Fibroblast of pulmonary artery (primary cell): ENCODE measurements at regions not wholly inside any gene's neighbourhood (a gene's known extent, or its start where the extent isn't known, plus 50 kb on each side); places are given as distances from the start of the nearest gene placed in this dataset.

Source experiments
- DNase-seq: peaks from one replicate; pipeline ENCODE4 v3.0.0-alpha.2; 2010; ENCODE audit warnings: low read depth
- H3K4me3 ChIP-seq: replicated peaks from 2 replicates; pipeline ENCODE4 v1.5.1; 2011; ENCODE audit warnings: low read depth, mild to moderate bottlenecking, control low read depth, low read length, moderate library complexity
- CTCF ChIP-seq: IDR thresholded peaks from 2 replicates; pipeline ENCODE4 v1.5.1; 2011; ENCODE audit warnings: mild to moderate bottlenecking, control low read depth, low read length, inconsistent platforms; ENCODE audit errors: missing control alignments

DNA sequence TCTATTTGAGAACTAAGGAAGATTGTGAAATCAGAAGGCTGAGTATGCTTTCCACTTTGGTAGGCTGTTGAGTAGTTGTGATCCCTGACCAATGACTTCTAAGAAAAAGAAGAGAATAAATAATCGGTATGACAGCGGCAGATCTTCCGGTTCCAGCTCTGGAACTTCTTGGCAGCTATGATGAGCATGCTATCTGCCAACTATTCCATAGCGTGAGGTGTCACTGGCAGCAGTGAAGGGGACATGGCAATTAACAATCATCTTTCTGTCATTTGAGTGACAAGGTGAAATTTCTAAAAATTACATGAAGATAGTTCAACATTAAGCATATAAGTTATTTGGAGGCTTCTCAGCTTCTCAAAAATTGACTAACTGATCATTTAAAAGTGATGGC, 140.1 kb upstream of the NETO1 start:
- H3K4me3 ChIP-seq: no peak overlapping the region
- no peak for DNase-seq
- TF ChIP-seq CTCF: no peak

GRCh38 chr18:73007195-73007914, 139.6 kb upstream of the NETO1 start:
- TF ChIP-seq CTCF: no peak
- no peak for DNase-seq
- no peak overlapping the region for H3K4me3 ChIP-seq

- TF ChIP-seq CTCF: no peak
- DNase-seq: no peak
- no peak overlapping the region for H3K4me3 ChIP-seq
Measured at GRCh38 chr18:73006331-73006730, 138.5 kb upstream of the NETO1 start.

GRCh38 chr18:73004260-73004659, 136.5 kb upstream of the NETO1 start:
- no peak for TF ChIP-seq CTCF
- no peak for DNase-seq
- no peak overlapping the region for H3K4me3 ChIP-seq

GRCh38 chr18:72999971-73000607, 132.3 kb upstream of the NETO1 start:
- H3K4me3 ChIP-seq: no peak overlapping the region
- no peak for TF ChIP-seq CTCF
- no peak for DNase-seq

DNA sequence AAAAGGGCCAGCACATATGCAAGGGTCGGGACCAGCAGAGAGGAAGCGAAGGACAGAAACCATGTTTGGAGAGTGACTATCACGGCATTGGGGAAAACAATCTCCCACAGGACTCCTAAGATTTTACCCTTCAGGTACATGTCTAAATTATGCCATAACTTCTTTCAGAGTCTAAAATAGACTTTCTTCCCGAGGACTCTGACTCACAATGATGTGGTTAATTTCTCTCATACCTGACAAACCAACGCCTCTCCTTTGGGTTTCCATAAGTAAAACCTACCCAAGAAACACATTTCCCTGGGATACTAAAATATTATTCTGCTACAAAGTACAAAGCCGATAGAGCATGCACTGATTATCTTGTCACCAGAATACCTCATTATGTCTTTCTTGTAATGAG, 127.8 kb upstream of the NETO1 start:
- no peak for TF ChIP-seq CTCF
- no peak overlapping the region for H3K4me3 ChIP-seq
- no peak for DNase-seq

GRCh38 chr18:72993250-72993649, 125.5 kb upstream of the NETO1 start:
- TF ChIP-seq CTCF: no peak
- H3K4me3 ChIP-seq: no peak overlapping the region
- DNase-seq: no peak
